ENCODE measurements at regions not wholly inside any gene's neighbourhood (a gene's known extent, or its start where the extent isn't known, plus 50 kb on each side); places are given as distances from the start of the nearest gene placed in this dataset.

GRCh38 chr12:46678426-46678825, 147.4 kb downstream of the SLC38A4 start:
- Histone ChIP-seq H3K4me3 (no peak overlapping the region), H3K27ac (no peak overlapping the region)
- TF ChIP-seq CTCF (IDR thresholded peaks at IDR 0.05), result no peak
- no peak for DNase-seq (ENCODE audit: low spot score)

GRCh38 chr12:46677749-46678148, 148.0 kb downstream of the SLC38A4 start:
- H3K27ac ChIP-seq, result no peak overlapping the region
- no peak for TF ChIP-seq CTCF (IDR thresholded peaks at IDR 0.05)
- no peak overlapping the region for H3K4me3 ChIP-seq
- no peak for DNase-seq (ENCODE audit: low spot score)

- no peak overlapping the region for H3K27ac ChIP-seq
- no peak for TF ChIP-seq CTCF (IDR thresholded peaks at IDR 0.05)
- no peak for DNase-seq (ENCODE audit: low spot score)
- H3K4me3 ChIP-seq, result no peak overlapping the region
These were observed 148.8 kb downstream of the SLC38A4 start for GRCh38 chr12:46676797-46677520.

- no peak for TF ChIP-seq CTCF (IDR thresholded peaks at IDR 0.05)
- Histone ChIP-seq H3K27ac (no peak overlapping the region), H3K4me3 (no peak overlapping the region)
- DNase-seq (ENCODE audit: low spot score), result no peak
These were observed 149.4 kb downstream of the SLC38A4 start for GRCh38 chr12:46676396-46676795.

GRCh38 chr12:46675736-46676135, 150.1 kb downstream of the SLC38A4 start:
- peak; percentile 62 for TF ChIP-seq CTCF (IDR thresholded peaks at IDR 0.05)
- no peak for DNase-seq (ENCODE audit: low spot score)
- no peak overlapping the region for H3K27ac ChIP-seq
- no peak overlapping the region for H3K4me3 ChIP-seq

- Histone ChIP-seq H3K27ac (no peak overlapping the region), H3K4me3 (no peak overlapping the region)
- no peak for DNase-seq (ENCODE audit: low spot score)
- no peak for TF ChIP-seq CTCF (IDR thresholded peaks at IDR 0.05)
These were observed 151.0 kb downstream of the SLC38A4 start for GRCh38 chr12:46674800-46675199.

GRCh38 chr12:46674129-46674528, 151.7 kb downstream of the SLC38A4 start:
- no peak overlapping the region for H3K27ac ChIP-seq
- TF ChIP-seq CTCF (IDR thresholded peaks at IDR 0.05), result no peak
- no peak for DNase-seq (ENCODE audit: low spot score)
- H3K4me3 ChIP-seq, result no peak overlapping the region

All from coronary artery (tissue), 2 donors.